OCI-LY3 (cell line): ENCODE measurements at regions not wholly inside any gene's neighbourhood (a gene's known extent, or its start where the extent isn't known, plus 50 kb on each side); places are given as distances from the start of the nearest gene placed in this dataset.
A peak's percentile ranks its signal among the peaks of the same experiment; 100 is the strongest.

Source experiments
- H2AFZ ChIP-seq: fragments of 200-600, 300-600 bp; shearing (Covaris generic); 2 replicates; pipeline ENCODE4 v1.6.0; 2014; ENCODE audit warnings: antibody characterized with exemption, low read depth, low read length
- H3K27ac ChIP-seq: fragments of 200-600, 300-600 bp; sonication (generic); 2 replicates; pipeline ENCODE4 v1.5.1; 2014; ENCODE audit warnings: mild to moderate bottlenecking, low read length, moderate library complexity, mixed read lengths
- H3K27me3 ChIP-seq: fragments of 200-600, 300-600 bp; sonication (generic); 2 replicates; pipeline ENCODE4 v1.6.1; 2014; ENCODE audit warnings: low read depth, low read length, mixed read lengths
- H3K36me3 ChIP-seq: fragments of 200-600, 300-600 bp; sonication (generic); replicated peaks from 2 replicates; pipeline ENCODE3; 2014; ENCODE audit warnings: low read depth, low read length, mixed read lengths
- H3K4me1 ChIP-seq: fragments of 300-600, 200-600 bp; sonication (generic); 2 replicates; pipeline ENCODE4 v1.6.1; 2014; ENCODE audit warnings: low read length, mixed read lengths
- H3K4me2 ChIP-seq: fragments of 200-600, 300-600 bp; sonication (generic); 2 replicates; pipeline ENCODE4 v1.6.1; 2014; ENCODE audit warnings: low read length, mixed read lengths
- H3K4me3 ChIP-seq: fragments of 300-600, 200-600 bp; sonication (generic); 2 replicates; pipeline ENCODE4 v1.5.1; 2014; ENCODE audit warnings: antibody characterized with exemption, mild to moderate bottlenecking, low read length, moderate library complexity
- H3K79me2 ChIP-seq: fragments of 300-600, 200-600 bp; shearing (Covaris generic); 2 replicates; pipeline ENCODE4 v1.6.1; 2014; ENCODE audit warnings: mild to moderate bottlenecking, low read length, mixed read lengths
- H3K9ac ChIP-seq: fragments of 300-600, 200-600 bp; shearing (Covaris generic); 2 replicates; pipeline ENCODE4 v1.6.0; 2014; ENCODE audit warnings: mild to moderate bottlenecking, low read length, moderate library complexity
- H3K9me3 ChIP-seq: fragments of 200-600, 300-600 bp; shearing (Covaris generic); 2 replicates; pipeline ENCODE4 v1.6.1; 2014; ENCODE audit warnings: low read length, mixed read lengths; ENCODE audit not compliant: insufficient read depth
- H4K20me1 ChIP-seq: fragments of 200-600, 300-600 bp; sonication (generic); 2 replicates; pipeline ENCODE4 v1.6.1; 2016; ENCODE audit warnings: low read length, mixed read lengths; ENCODE audit not compliant: insufficient read depth
- CTCF ChIP-seq: fragments of 200-600, 300-600 bp; sonication (generic); IDR thresholded peaks from 2 replicates; pipeline ENCODE4 v1.5.1; 2014; ENCODE audit warnings: antibody characterized with exemption, low read length, low read depth
- EZH2phosphoT487 ChIP-seq: fragments of 200-600 bp; shearing (Covaris generic); IDR thresholded peaks from 2 replicates; pipeline ENCODE4 v1.6.1; 2018; ENCODE audit warnings: antibody characterized with exemption, mixed run types, low read depth

DNA sequence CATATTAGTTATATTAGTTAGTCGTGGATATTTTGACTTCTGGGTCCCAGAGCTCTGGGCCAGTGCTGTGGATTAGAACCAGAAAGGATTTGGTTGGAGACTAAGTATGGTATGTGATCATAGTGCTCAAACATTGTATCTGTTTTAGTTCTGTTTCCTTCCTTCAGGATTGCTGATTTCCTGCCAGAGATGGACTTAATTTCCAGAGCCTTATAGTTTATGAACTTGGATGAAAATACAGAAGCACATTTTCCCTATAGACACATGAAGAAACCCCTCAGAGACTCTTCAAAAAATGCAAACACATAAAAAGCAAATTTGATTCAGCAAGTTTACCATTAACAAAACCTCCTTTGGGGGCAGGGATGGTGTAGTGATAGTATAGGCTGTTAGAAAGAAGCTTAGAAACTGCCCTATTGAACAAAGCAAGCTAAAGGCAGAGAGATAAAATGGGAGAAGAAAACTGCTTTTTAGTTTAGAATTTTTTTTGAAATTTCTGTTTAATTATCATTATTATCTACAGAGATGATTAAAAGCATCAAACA is 88.7 kb upstream of the EFEMP1 start:
- Histone ChIP-seq H3K4me3 (no peak overlapping the region), H3K4me1 (peaks cover 16% of the 10 kb centered on the region), H2AFZ (no peak overlapping the region), H3K27ac (no peak overlapping the region), H3K27me3 (no peaks in the 10 kb centered on the region), H3K9me3 (no peaks in the 10 kb centered on the region), H3K36me3 (no peaks in the 10 kb centered on the region), H3K4me2 (no peak overlapping the region), H3K79me2 (no peaks in the 10 kb centered on the region), H4K20me1 (no peaks in the 10 kb centered on the region), H3K9ac (no peak overlapping the region)
- TF ChIP-seq EZH2phosphoT487 (no peak), CTCF (no peak)

- Histone ChIP-seq H3K4me1 (peaks cover 15% of the 10 kb centered on the region), H3K9ac (no peak overlapping the region), H3K79me2 (no peaks in the 10 kb centered on the region), H3K9me3 (no peaks in the 10 kb centered on the region), H2AFZ (0 out of 2 replicates have a peak overlapping the region, but pooled peaks have one; percentile 33), H3K4me2 (no peak overlapping the region), H3K27me3 (no peaks in the 10 kb centered on the region), H3K36me3 (no peaks in the 10 kb centered on the region), H3K27ac (no peak overlapping the region), H4K20me1 (no peaks in the 10 kb centered on the region), H3K4me3 (no peak overlapping the region)
- TF ChIP-seq EZH2phosphoT487 (no peak), CTCF (no peak)
Measured at GRCh38 chr2:56013475-56013874, 89.9 kb upstream of the EFEMP1 start.

GRCh38 chr2:56014046-56014730 is 90.6 kb upstream of the EFEMP1 start:
- Histone ChIP-seq H4K20me1 (no peaks in the 10 kb centered on the region), H3K9ac (no peak overlapping the region), H3K4me2 (no peak overlapping the region), H2AFZ (0 out of 2 replicates have a peak overlapping the region, but pooled peaks have one; percentile 33), H3K27me3 (no peaks in the 10 kb centered on the region), H3K27ac (no peak overlapping the region), H3K79me2 (no peaks in the 10 kb centered on the region), H3K9me3 (no peaks in the 10 kb centered on the region), H3K4me1 (peaks cover 20% of the 10 kb centered on the region), H3K4me3 (no peak overlapping the region), H3K36me3 (no peaks in the 10 kb centered on the region)
- TF ChIP-seq CTCF: no peak
- TF ChIP-seq EZH2phosphoT487: no peak

- TF ChIP-seq CTCF: no peak
- no peak for TF ChIP-seq EZH2phosphoT487
- peaks cover 20% of the 10 kb centered on the region for H3K4me1 ChIP-seq
- no peaks in the 10 kb centered on the region for H4K20me1 ChIP-seq
- peak overlapping the region; percentile 81 for H3K4me2 ChIP-seq
- H3K9ac ChIP-seq: peak overlapping the region; percentile 7; the same call in 1 of the 2 replicates
- H3K27ac ChIP-seq: no peak overlapping the region
- peak overlapping the region; percentile 66 for H3K4me3 ChIP-seq
- H3K36me3 ChIP-seq: no peaks in the 10 kb centered on the region
- no peaks in the 10 kb centered on the region for H3K9me3 ChIP-seq
- no peaks in the 10 kb centered on the region for H3K79me2 ChIP-seq
- peak overlapping the region; percentile 91 for H2AFZ ChIP-seq
- no peaks in the 10 kb centered on the region for H3K27me3 ChIP-seq
Measured at GRCh38 chr2:56015711-56016115, 92.1 kb upstream of the EFEMP1 start.
